VCaP (cell line): ENCODE measurements at regions not wholly inside any gene's neighbourhood (a gene's known extent, or its start where the extent isn't known, plus 50 kb on each side); places are given as distances from the start of the nearest gene placed in this dataset.

Experiments
- H3K27ac ChIP-seq: fragments of 450-650 bp; 2 replicates; pipeline ENCODE4 v1.5.1; 2017
- TF ChIP-seq, protein P1 (sequence below): fragments of 450-650 bp; conservative IDR thresholded peaks from 2 replicates; pipeline ENCODE4 v1.5.1; 2017; ENCODE audit warnings: mild to moderate bottlenecking, moderate library complexity

DNA sequence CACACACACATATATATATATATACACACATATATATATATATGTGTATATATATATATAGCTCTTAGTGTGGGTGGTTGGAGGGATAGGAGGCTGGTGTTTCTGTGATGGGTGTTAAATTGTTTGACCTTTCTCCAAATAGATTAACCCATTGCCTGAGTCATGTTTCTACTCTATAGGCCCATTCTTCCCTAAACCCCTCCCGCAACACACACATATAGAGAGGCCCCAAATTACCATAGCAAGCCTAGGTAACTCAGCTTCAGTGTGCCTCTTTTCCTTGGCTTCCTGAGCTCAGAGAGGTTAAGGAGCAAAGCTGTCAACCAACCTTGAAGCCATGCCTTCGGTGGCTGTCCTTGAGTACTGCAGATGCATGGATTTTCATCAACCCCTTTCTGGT is 98.7 kb upstream of the ADO start:
- TF ChIP-seq, protein P1, sequence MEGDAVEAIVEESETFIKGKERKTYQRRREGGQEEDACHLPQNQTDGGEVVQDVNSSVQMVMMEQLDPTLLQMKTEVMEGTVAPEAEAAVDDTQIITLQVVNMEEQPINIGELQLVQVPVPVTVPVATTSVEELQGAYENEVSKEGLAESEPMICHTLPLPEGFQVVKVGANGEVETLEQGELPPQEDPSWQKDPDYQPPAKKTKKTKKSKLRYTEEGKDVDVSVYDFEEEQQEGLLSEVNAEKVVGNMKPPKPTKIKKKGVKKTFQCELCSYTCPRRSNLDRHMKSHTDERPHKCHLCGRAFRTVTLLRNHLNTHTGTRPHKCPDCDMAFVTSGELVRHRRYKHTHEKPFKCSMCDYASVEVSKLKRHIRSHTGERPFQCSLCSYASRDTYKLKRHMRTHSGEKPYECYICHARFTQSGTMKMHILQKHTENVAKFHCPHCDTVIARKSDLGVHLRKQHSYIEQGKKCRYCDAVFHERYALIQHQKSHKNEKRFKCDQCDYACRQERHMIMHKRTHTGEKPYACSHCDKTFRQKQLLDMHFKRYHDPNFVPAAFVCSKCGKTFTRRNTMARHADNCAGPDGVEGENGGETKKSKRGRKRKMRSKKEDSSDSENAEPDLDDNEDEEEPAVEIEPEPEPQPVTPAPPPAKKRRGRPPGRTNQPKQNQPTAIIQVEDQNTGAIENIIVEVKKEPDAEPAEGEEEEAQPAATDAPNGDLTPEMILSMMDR = no peak
- H3K27ac ChIP-seq = no peak overlapping the region

DNA sequence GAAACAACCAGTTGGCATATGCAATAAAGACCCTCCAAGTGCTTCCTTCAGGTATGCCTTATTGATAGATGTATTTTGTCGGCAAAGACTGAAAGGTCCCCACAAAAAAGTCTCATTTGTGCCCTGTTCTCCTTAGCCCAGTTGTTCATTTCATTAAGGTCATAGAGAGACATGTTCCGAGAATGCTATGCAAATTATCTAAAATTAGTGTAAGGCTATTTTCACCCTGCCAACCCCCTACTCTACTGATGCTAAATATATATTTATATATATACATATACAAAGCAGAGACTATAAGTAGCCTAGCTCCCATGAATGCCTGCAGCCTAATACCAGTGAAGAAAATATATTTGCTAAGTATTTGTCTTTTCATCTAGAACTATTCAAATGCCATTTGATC is 96.7 kb upstream of the ADO start:
- TF ChIP-seq, protein P1 = no peak
- no peak overlapping the region for H3K27ac ChIP-seq

DNA sequence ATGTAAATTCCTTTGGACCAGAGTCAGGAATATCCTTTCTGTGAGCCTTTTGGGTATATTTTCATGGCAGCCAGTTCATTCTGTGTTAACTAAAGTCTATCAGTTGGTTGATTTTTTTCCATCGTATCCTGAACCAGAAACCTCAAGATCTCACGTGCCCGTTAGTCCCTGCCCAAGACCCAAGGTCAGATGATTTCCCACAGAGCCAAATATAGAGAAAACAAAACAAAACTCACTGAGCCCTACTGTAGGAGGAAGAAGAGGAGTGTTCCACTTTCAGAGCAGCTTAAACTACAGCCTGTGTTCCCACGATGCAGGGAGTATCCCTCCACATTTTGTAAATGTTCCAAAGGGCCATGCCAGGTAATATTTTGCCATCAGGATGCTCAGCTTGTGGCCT is 96.0 kb upstream of the ADO start:
- TF ChIP-seq, protein P1 = no peak
- H3K27ac ChIP-seq = no peak overlapping the region

DNA sequence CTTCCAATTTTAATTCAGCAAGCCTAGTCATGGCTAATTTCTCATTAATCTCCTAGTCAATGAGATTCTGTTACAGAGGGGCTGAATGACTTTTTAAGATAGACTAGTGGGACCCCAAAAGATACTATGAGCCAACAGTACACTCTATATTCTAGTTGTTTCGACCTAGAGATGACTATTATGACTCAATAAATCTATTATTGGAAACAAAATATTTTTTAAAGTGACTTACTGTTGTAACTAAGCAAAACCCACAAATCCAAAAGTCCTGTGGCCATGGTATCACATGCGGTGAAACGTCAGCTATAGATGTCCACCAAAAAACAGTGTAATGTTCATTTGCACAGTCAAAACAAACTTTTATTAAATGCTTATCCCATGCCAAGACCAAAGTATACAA is 95.3 kb upstream of the ADO start:
- TF ChIP-seq, protein P1 = no peak
- H3K27ac ChIP-seq = no peak overlapping the region

DNA sequence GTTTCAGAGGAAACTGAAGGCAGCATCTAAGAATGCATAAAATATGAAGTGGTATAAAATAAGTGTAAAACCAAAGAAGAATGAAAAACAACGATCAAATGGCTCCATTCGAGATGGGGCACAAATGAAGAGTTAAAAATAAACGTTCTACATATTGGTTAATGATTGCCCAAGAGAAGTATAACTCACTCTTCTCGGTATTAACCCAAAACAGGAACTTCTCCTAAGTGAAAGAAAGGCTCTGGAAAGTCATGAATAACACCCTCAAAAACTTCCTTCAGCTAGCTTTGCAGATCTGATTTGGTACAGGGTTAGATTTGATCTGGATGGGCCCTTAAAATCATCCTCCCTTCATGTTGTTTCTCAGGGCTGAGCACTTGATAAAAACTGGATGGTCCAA is 94.3 kb upstream of the ADO start:
- TF ChIP-seq, protein P1 = no peak

DNA sequence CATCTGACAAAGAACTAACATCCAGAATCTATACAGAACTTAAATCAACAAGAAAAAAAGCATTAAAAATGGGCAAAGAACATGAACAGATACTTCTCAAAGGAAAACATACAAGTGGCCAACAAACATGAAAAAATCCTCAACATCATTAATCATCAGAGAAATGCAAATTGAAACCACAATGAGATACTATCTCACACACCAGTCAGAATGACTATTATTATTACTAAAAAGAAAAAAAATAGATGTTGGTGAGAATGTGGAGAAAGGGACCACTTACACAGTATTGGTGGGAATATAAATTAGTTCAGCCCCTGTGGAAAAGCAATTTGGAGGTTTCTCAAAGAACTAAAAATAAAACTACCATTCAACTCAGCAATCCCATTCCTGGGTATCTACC is 89.1 kb upstream of the ADO start:
- H3K27ac ChIP-seq = no peak overlapping the region
- TF ChIP-seq, protein P1 = no peak

More for the DNA sequence above, 94.3 kb upstream of the ADO start:
- H3K27ac ChIP-seq = no peak overlapping the region

DNA sequence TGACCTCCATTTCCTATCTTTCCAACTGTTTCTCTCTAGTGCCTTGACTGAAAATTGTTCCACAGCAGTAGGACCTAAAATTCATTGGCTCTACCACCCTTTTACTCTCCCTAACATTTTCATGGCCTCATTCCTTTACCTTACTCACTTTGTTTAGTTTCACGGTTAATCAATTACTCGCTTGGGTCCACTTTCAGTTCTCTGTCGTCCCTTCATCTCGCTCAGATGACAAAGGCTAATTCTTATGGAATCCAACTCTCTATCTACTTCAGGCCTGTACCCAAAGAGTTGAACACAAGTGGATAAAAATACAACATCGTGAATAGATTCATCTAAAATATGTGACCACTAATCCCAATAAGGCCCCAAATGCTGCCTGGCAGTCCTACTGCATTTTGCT is 85.9 kb upstream of the ADO start:
- H3K27ac ChIP-seq = no peak overlapping the region
- TF ChIP-seq, protein P1 = no peak

DNA sequence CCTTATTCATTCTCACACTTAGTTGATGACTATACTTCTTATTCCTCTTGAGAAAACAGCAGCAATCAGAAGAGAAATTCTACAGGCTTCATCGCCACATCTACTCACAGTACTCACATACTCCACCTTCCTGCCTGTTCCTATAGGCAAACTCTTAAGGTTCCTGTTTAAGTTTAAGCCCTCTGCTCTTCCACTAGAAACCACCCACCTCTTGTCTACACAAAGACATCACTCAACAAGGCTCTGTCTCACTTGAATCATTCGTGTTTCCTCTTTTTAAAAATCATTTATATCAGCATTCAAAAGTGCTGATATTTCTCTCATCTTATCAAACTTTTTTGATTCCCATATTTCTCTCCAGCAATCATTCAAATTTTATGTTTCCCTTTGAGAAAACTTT is 85.5 kb upstream of the ADO start:
- TF ChIP-seq, protein P1 = no peak
- no peak overlapping the region for H3K27ac ChIP-seq
